Rectal smooth muscle tissue (tissue), 1 donor: ENCODE measurements at regions not wholly inside any gene's neighbourhood (a gene's known extent, or its start where the extent isn't known, plus 50 kb on each side); places are given as distances from the start of the nearest gene placed in this dataset.

Experiments
- H3K27ac ChIP-seq: one replicate; pipeline ENCODE4 v1.7.0; 2013; ENCODE audit warnings: low read depth, low read length, inconsistent platforms
- H3K27me3 ChIP-seq: one replicate; pipeline ENCODE4 v1.7.0; 2013; ENCODE audit warnings: low read length; ENCODE audit not compliant: control insufficient read depth, insufficient read depth
- H3K36me3 ChIP-seq: one replicate; pipeline ENCODE4 v1.7.0; 2013; ENCODE audit warnings: low read length; ENCODE audit not compliant: control insufficient read depth, insufficient read depth
- H3K4me1 ChIP-seq: one replicate; pipeline ENCODE4 v1.7.0; 2013; ENCODE audit warnings: low read length; ENCODE audit not compliant: control insufficient read depth, insufficient read depth
- H3K4me3 ChIP-seq: one replicate; pipeline ENCODE4 v1.7.0; 2013; ENCODE audit warnings: low read length
- H3K9ac ChIP-seq: one replicate; pipeline ENCODE4 v1.7.0; 2013; ENCODE audit warnings: low read length

DNA sequence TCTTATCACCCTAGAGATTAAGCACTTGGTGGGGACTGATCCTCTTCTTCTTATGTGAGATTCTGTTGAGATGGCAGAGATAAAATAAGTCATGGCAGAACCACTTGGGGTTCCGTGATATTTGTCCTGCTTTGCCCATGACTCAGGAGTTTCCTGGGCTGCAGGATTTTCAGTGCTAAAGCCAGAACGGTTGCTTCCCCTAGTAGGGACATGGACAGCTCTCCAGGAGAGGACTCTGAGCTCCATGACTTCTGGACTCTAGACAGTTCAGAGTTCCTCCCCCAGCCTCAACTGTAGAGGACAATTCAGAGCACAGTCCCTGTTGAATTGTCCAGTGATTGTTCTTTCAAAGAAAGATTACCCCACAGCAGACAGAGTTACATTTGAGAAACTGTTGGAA lies 98.8 kb downstream of the OLFM4 start:
- no peaks in the 10 kb centered on the region for H3K36me3 ChIP-seq
- H3K27ac ChIP-seq = no peak overlapping the region
- no peaks in the 10 kb centered on the region for H3K27me3 ChIP-seq
- H3K9ac ChIP-seq = no peak overlapping the region
- H3K4me3 ChIP-seq = no peak overlapping the region
- H3K4me1 ChIP-seq = no peaks in the 10 kb centered on the region

DNA sequence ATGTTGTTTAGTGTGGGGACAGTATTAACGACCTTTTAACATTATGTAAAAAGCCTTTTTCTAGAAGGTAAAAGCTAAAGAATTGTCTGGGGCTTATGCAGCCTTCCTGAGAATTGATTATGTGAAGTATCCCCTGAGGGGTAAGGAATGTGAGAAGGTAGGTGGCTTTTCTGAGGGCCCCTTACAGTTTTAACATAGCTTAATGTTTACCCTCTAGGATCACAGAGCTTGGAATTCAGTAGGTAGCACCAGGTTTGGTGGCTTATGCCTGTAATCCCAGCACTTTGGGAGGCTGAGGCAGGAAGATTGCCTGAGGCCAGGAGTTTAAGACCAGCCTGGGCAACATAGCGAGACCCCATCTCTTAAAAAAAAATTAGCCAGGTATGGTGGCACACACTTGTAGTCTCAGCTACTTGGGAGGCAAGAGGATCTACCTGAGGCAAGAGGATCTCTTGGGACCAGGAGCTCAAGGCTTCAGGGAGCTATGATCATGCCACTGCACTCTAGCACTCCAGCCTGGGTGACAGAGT lies 101.3 kb downstream of the OLFM4 start:
- no peaks in the 10 kb centered on the region for H3K27me3 ChIP-seq
- H3K4me3 ChIP-seq = no peak overlapping the region
- no peaks in the 10 kb centered on the region for H3K4me1 ChIP-seq
- no peak overlapping the region for H3K9ac ChIP-seq
- no peak overlapping the region for H3K27ac ChIP-seq
- H3K36me3 ChIP-seq = no peaks in the 10 kb centered on the region

DNA sequence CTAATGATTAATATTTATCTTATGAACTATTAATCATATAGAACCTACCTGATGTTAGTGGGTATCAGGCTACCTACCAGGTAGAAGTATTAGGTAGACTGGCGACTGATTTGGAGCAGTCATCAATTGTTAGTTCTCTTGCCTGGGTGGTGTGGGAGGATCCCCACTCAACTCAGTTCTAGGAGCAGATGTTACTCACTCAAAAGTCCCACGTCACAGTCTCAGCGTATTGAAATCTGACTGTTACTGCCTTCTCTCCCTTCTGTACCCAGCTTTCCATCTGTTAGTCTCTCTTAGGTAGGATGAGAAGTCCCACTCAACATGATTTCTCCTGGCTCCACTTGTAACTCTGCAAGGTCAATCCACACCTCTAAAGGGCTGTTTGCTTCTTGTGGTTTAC lies 102.7 kb downstream of the OLFM4 start:
- Histone ChIP-seq H3K36me3 (no peaks in the 10 kb centered on the region), H3K27ac (no peak overlapping the region), H3K9ac (no peak overlapping the region), H3K27me3 (no peaks in the 10 kb centered on the region), H3K4me3 (no peak overlapping the region), H3K4me1 (no peaks in the 10 kb centered on the region)

DNA sequence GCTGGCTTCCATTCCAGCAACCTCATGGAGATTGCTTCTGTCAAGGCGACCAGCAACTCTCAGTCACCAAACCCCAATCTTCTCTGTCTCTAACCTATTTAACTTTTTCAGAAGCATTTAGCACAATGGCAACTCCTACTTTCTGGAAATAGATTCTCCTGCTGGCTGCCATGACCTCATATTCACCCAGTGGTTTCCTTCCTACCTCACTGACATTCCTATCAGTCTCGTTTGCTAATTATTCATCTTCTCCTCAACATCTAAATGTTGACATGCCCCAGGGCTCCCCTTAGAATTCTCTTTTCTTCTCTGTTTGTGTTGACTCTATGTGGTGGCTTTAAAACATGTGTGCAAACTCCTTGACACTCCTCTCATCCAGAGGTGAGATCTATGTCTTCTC lies 106.7 kb downstream of the OLFM4 start:
- no peak overlapping the region for H3K4me3 ChIP-seq
- no peaks in the 10 kb centered on the region for H3K27me3 ChIP-seq
- peaks cover 2% of the 10 kb centered on the region for H3K4me1 ChIP-seq
- no peak overlapping the region for H3K9ac ChIP-seq
- H3K27ac ChIP-seq = no peak overlapping the region
- no peaks in the 10 kb centered on the region for H3K36me3 ChIP-seq

DNA sequence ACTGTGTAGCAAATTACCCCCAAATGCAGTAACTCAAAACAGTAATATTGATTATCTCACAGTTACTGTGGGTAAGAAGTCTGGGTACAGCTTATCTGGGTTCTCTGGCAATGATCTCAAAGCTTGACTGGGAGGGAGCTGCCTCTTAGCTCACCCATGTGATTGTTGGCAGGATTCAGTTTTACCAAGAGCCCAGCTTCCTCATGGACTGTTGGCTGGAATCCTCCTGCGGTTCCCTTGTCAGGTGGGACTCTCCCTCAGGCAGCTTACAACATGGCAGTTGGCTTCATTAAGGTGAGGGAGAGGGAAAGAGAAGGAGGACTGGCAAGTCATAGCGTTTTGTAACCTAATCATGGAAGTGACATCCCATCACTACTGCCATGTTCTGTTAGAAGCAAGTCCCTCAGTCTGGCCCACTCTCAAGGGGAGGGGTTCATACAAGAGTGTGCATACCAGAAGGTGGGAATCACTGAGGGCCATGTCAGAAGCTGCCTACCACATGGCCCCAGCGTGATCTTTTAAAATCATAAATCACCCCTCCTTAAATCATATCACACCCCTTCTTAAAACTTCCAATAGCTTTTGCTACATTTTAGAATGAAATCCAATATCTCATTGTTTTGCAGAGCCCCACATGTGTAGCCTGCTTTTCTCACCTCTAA lies 108.1 kb downstream of the OLFM4 start:
- Histone ChIP-seq H3K4me3 (no peak overlapping the region), H3K27me3 (no peaks in the 10 kb centered on the region), H3K9ac (no peak overlapping the region), H3K27ac (no peak overlapping the region), H3K36me3 (no peaks in the 10 kb centered on the region), H3K4me1 (peaks cover 2% of the 10 kb centered on the region)

DNA sequence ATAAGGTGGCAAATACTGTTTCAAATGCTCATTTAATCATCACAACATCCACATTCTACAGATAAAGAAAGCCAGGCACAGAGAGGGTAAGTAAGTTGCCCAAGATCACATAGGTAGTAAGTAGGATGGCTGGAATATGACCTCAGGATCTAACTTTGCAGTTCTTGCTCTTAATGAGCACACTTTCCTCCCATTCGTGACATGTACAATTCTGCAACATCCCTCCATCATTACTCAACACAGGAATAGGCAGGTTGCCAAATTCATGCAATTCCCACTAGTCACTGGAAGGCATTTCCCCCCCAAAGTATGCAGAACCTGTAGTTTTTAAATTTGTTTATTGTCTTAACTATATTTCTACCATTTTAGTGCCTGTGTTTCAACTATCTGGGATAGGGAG lies 109.2 kb downstream of the OLFM4 start:
- peaks cover 2% of the 10 kb centered on the region for H3K4me1 ChIP-seq
- no peak overlapping the region for H3K9ac ChIP-seq
- H3K27ac ChIP-seq = no peak overlapping the region
- no peaks in the 10 kb centered on the region for H3K36me3 ChIP-seq
- H3K4me3 ChIP-seq = no peak overlapping the region
- no peaks in the 10 kb centered on the region for H3K27me3 ChIP-seq

DNA sequence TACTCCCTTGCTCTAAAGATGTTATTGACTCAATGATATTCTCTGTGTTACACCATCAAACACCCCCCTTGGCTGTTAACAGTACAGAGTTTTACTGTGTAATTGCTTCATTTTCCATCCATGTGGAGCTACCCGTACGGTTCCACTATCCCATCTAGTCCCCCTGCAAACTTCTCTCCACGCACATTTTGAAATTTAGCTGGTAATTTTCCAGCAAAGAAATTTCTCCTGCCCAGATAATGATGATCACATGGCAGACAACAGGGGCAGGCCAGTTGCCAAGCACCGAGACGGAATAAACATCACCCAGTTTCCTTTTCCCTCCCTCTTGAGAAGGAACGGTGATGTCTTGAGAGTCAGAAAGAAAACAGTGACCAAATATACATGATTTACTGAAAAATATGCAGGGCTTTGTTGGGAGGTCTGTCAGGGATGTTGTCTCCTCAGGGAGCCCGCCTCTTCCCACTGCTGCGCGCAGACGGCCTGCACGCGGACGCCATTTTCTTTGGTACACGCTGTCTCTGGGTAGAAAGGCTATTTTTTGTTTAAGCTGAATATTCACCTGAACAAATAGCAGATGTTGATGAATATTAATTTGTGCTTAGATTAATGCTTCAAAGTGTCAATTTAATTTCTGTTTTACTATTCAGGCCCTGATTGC lies 109.9 kb downstream of the OLFM4 start:
- H3K27ac ChIP-seq = no peak overlapping the region
- no peak overlapping the region for H3K9ac ChIP-seq
- no peaks in the 10 kb centered on the region for H3K27me3 ChIP-seq
- peaks cover 2% of the 10 kb centered on the region for H3K4me1 ChIP-seq
- H3K36me3 ChIP-seq = no peaks in the 10 kb centered on the region
- H3K4me3 ChIP-seq = no peak overlapping the region

DNA sequence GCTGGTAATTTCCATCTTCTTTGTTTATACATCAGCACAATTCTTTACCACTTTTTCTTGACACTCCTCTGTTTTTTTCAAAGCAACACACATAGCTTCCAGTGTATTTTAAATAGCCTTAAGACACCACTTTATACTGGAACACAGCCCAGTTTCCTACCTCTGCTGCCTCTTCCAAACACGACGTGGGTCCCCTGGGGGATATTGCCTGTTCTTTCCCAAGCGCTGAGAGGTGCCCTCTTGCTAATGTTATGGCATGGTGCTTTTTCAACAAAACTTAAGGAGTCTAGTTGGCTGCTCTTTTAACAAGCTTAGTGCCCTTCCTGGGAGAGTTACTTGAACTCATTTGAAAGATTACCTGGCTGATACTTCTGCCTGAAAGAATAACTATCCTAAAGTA lies 112.7 kb downstream of the OLFM4 start:
- no peaks in the 10 kb centered on the region for H3K36me3 ChIP-seq

DNA sequence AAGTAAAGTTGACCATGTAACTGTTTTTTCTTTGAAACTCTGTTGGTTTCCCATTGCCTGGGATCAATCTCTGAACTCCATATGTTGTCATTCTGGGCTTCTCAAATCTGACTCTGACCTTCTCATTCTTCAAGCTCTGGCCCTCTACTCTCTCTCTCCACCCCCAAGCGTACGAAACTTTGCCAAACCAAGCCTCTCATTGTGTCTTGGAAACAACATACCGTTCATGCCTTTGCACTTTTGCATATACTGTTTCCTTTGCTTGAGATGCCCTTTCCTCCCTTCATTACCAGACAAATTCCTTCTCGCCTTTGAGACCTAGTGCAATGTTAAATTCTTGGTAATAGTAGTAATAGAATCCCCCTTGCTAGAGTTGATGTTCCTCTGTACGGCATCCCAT lies 113.7 kb downstream of the OLFM4 start:
- no peak overlapping the region for H3K9ac ChIP-seq
- no peaks in the 10 kb centered on the region for H3K27me3 ChIP-seq
- no peak overlapping the region for H3K27ac ChIP-seq
- H3K36me3 ChIP-seq = no peaks in the 10 kb centered on the region
- peaks cover 2% of the 10 kb centered on the region for H3K4me1 ChIP-seq
- H3K4me3 ChIP-seq = no peak overlapping the region

More for the DNA sequence above, 112.7 kb downstream of the OLFM4 start:
- Histone ChIP-seq H3K4me1 (peaks cover 2% of the 10 kb centered on the region), H3K4me3 (no peak overlapping the region), H3K9ac (no peak overlapping the region), H3K27me3 (no peaks in the 10 kb centered on the region), H3K27ac (no peak overlapping the region)

DNA sequence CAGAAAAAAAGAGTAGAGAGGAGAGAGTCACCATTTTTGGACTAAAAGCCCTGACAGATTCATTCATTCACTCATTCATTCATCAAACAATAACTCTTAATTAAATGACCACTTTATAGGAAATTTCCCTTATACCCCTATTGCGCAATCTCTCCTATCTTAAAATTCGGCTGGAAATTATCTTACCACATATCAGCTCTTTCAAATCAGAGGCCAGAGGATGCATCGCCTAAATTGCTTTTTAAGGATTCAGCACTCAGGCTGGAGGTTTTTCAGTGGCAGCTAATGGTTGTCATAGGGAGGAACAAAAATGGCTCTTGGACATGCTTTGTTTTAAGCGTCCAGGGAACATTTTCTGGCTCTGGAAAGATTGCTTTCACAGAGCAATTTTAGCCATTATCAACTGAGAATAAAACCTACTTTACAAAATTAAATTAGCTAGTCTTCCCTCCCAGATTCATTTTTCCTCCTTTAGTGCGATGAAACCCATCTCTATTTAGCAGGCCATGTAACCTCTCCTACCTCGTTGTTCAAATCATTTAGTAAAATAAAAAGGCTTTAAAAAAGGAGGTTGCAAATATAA lies 115.2 kb downstream of the OLFM4 start:
- Histone ChIP-seq H3K9ac (no peak overlapping the region), H3K4me3 (no peak overlapping the region), H3K27ac (no peak overlapping the region), H3K27me3 (no peaks in the 10 kb centered on the region), H3K4me1 (no peaks in the 10 kb centered on the region), H3K36me3 (no peaks in the 10 kb centered on the region)

DNA sequence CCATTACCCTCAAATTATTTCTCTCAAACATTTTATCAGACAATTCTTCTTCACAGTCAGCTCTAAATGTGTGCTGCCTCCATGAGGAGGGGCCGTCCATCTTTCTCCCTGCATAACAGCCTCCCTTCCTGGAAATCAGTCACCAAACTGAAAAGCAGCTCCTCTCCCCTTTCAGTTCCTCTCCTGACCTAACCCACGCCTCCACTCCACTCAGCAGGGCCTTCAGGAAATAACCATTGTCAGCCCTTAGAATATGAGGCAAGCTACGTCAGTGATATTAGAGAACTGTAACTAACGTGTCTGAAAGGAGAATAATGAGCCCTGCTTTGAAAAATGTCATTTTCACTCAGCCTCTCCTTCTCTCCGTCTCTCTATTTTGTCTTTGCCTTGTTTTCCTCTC lies 116.2 kb downstream of the OLFM4 start:
- Histone ChIP-seq H3K27ac (no peak overlapping the region), H3K4me1 (no peaks in the 10 kb centered on the region), H3K4me3 (no peak overlapping the region), H3K36me3 (no peaks in the 10 kb centered on the region), H3K9ac (no peak overlapping the region), H3K27me3 (no peaks in the 10 kb centered on the region)

DNA sequence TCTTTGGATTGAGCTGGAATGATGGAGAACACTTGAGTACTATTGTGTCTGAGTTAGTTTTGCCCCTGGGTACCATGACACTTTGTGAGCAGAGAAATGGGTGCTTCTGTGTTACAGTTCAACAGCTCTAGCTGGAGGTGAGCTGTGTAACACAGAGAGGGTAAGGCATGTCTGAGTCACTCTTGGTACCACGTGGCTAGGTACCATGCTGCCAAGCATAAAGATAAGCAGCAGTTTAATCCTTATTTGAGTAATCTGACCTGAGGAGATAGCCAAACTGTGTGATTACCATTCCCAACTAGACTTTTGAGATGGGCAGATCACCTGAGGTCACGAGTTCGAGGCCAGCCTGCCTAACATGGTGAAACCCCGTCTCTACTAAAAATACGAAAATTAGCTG lies 122.0 kb downstream of the OLFM4 start:
- Histone ChIP-seq H3K4me1 (no peaks in the 10 kb centered on the region), H3K4me3 (no peak overlapping the region), H3K27me3 (no peaks in the 10 kb centered on the region), H3K36me3 (no peaks in the 10 kb centered on the region), H3K27ac (no peak overlapping the region), H3K9ac (no peak overlapping the region)
